GM12878 (cell line): ENCODE measurements at regions not wholly inside any gene's neighbourhood (a gene's known extent, or its start where the extent isn't known, plus 50 kb on each side); places are given as distances from the start of the nearest gene placed in this dataset.
A peak's percentile ranks its signal among the peaks of the same experiment; 100 is the strongest.

ENCODE experiments used
- ATAC-seq: fragments of 200-7000 bp; cut with Tn5 transposase; 3 replicates; pipeline ENCODE4 v1.9.1; 2020; ENCODE audit warnings: mild to moderate bottlenecking, moderate library complexity
- BruUV-seq: library from RNA; stranded (reverse); fragments of 400-500 nt; replicated peaks from 2 replicates; lab custom pipeline; 2021; lab: Mats Ljungman, UMichigan
- CTCF ChIA-PET: fragments of 300-600 bp; sonication (Branson Sonifier 250); formaldehyde crosslinking; extraction: SDS; loops from one replicate; lab custom pipeline; 2021; ENCODE audit warnings: inconsistent platforms; lab: Yijun Ruan, JAX
- POLR2A ChIA-PET: fragments of 350-600 bp; formaldehyde crosslinking; extraction: SDS; loops from one replicate; lab custom pipeline; 2021; ENCODE audit warnings: inconsistent platforms; lab: Charles Lee
- RAD21 ChIA-PET: fragments of 300-600 bp; sonication (Branson Sonifier 250); formaldehyde crosslinking; loops from one replicate; lab custom pipeline; 2023; ENCODE audit warnings: antibody characterized with exemption; ENCODE audit not compliant: unreplicated experiment; lab: Charles Lee
- SMC1A ChIA-PET: fragments of 300-600 bp; sonication (Branson Sonifier 250); formaldehyde crosslinking; loops from one replicate; lab custom pipeline; 2023; ENCODE audit not compliant: unreplicated experiment, uncharacterized antibody; lab: Charles Lee
- DNase-seq: peaks from one replicate; pipeline ENCODE4 v3.0.0-alpha.2; 2011; ENCODE audit warnings: low read depth, low spot score
- FAIRE-seq: peaks from 3 replicates; lab custom pipeline; 2011; peaks lifted over from hg19 to GRCh38; lab: Jason Lieb, UNC
- H2AFZ ChIP-seq: 2 replicates; pipeline ENCODE4 v1.6.0; 2011; ENCODE audit warnings: low read depth, low read length, control low read depth; ENCODE audit not compliant: control insufficient read depth
- H3K27ac ChIP-seq: 2 replicates; pipeline ENCODE4 v1.5.1; 2011; ENCODE audit warnings: control low read depth; ENCODE audit not compliant: control insufficient read depth, insufficient read depth
- H3K27me3 ChIP-seq, 2 experiments: replicated peaks in 1 of 2; 2 replicates each; pipeline versions ENCODE4 v1.6.0 to v1.6.1; 2011; ENCODE audit warnings: low read length in 1 of 2; ENCODE audit not compliant: control insufficient read depth in 2 of 2, insufficient read depth in 2 of 2
- H3K36me3 ChIP-seq, 2 experiments: 2 replicates each; pipeline ENCODE4 v1.5.1; 2011; ENCODE audit warnings: low read length in 1 of 2; ENCODE audit not compliant: control insufficient read depth in 2 of 2, insufficient read depth in 2 of 2
- H3K4me1 ChIP-seq: 2 replicates; pipeline ENCODE4 v1.6.1; 2011; ENCODE audit warnings: mild to moderate bottlenecking, low read length, moderate library complexity, mixed read lengths; ENCODE audit not compliant: control insufficient read depth, insufficient read depth
- H3K4me2 ChIP-seq: 2 replicates; pipeline ENCODE4 v1.6.0; 2011; ENCODE audit warnings: control low read depth; ENCODE audit not compliant: control insufficient read depth, insufficient read depth
- H3K4me3 ChIP-seq: fragments of 200-600 bp; sonication (generic); 2 replicates; pipeline ENCODE4 v1.5.1; 2016
- H3K79me2 ChIP-seq: 2 replicates; pipeline ENCODE4 v1.6.0; 2011; ENCODE audit warnings: low read length; ENCODE audit not compliant: control insufficient read depth, insufficient read depth
- H3K9ac ChIP-seq: 2 replicates; pipeline ENCODE4 v1.8.0; 2011; ENCODE audit warnings: low read length, control low read depth, mixed read lengths; ENCODE audit not compliant: control insufficient read depth, insufficient read depth
- H3K9me3 ChIP-seq: replicated peaks from 3 replicates; pipeline ENCODE4 v1.5.1; 2011; ENCODE audit warnings: mild to moderate bottlenecking, low read length; ENCODE audit not compliant: control insufficient read depth, insufficient read depth
- H4K20me1 ChIP-seq: 2 replicates; pipeline ENCODE4 v1.6.0; 2011; ENCODE audit not compliant: control insufficient read depth, insufficient read depth
- CUX1 ChIP-seq: IDR thresholded peaks from 2 replicates; pipeline ENCODE4 v1.6.1; 2012; ENCODE audit warnings: improper control_type of control experiment, low read depth, low read length; ENCODE audit not compliant: insufficient replicate concordance
- MTA2 ChIP-seq: fragments of 450-650 bp; IDR thresholded peaks from 2 replicates; pipeline ENCODE4 v1.6.1; 2016; ENCODE audit warnings: low read depth, mild to moderate bottlenecking, moderate library complexity
- NR2F1 ChIP-seq: fragments of 450-650 bp; conservative IDR thresholded peaks from 2 replicates; pipeline ENCODE4 v1.6.1; 2017; ENCODE audit warnings: mild to moderate bottlenecking
- SIN3A ChIP-seq: IDR thresholded peaks from 2 replicates; pipeline ENCODE4 v1.6.1; 2012; ENCODE audit warnings: low read depth, low read length, improper control_type of control experiment
- SMC3 ChIP-seq: IDR thresholded peaks from 2 replicates; pipeline ENCODE4 v1.6.1; 2011; ENCODE audit warnings: low read length, improper control_type of control experiment, borderline replicate concordance
- ZNF622 ChIP-seq: fragments of 450-650 bp; IDR thresholded peaks from 2 replicates; pipeline ENCODE4 v1.6.1; 2017; ENCODE audit warnings: mild to moderate bottlenecking, inconsistent platforms
- WGBS: methylation state at CpG from one replicate; pipeline ENCODE4 v1.1.6; 2016; ENCODE audit warnings: low lambda C conversion rate; ENCODE audit not compliant: insufficient replicate concordance, insufficient coverage; ENCODE audit errors: missing lambda C conversion rate; 5-methylcytosine and 5-hydroxymethylcytosine counted together
- in situ Hi-C: fragments of 300-500 bp; cut with MboI; formaldehyde crosslinking; loops from 9 replicates; pipeline ENCODE4 v1.14.3; 2018; ENCODE audit warnings: mixed read lengths
- intact Hi-C: fragments of 100-400 bp; cut with micrococcal nuclease; formaldehyde crosslinking; loops from one replicate; pipeline ENCODE4 v1.14.2; 2022; ENCODE audit not compliant: unreplicated experiment
- TF ChIP-seq, protein P1 (sequence below), 3 experiments: IDR thresholded peaks in 2 of 3; conservative IDR thresholded peaks in 1 of 3; 2 replicates each; pipeline ENCODE4 v1.5.1; 2011; ENCODE audit warnings: low read depth in 3 of 3, low read length in 3 of 3, mild to moderate bottlenecking in 3 of 3, control low read depth in 2 of 3, moderate library complexity in 2 of 3, inconsistent platforms in 1 of 3, mixed read lengths in 1 of 3; ENCODE audit not compliant: control insufficient read depth in 2 of 3, insufficient read depth in 1 of 3; ENCODE audit errors: extremely low read depth in 1 of 3

- ATAC-seq, result peak; percentile 59
- RAD21 ChIA-PET, result no interaction called here
- 62% methylated on average over 14 of the region's 14 CpGs for WGBS
- Histone ChIP-seq H3K4me2 (no peak overlapping the region), H3K4me3 (no peak overlapping the region), H2AFZ (no peak overlapping the region), H3K27me3 (no peaks in the 10 kb centered on the region; a peak in 1 of 4 replicates), H3K36me3 (no peaks in the 10 kb centered on the region), H3K79me2 (no peaks in the 10 kb centered on the region), H3K9ac (no peak overlapping the region), H3K4me1 (peaks cover 7% of the 10 kb centered on the region), H4K20me1 (no peaks in the 10 kb centered on the region), H3K9me3 (no peaks in the 10 kb centered on the region; the same call in 1 of the 3 replicates), H3K27ac (no peak overlapping the region)
- POLR2A ChIA-PET, result no interaction called here
- DNase-seq, result no peak
- no TSS peak for BruUV-seq
- intact Hi-C loops, result no loop called here
- CTCF ChIA-PET, result interaction anchor here (0.6 kb wide), 1 partner anchor 890 kb away, joined by 3 read pairs; no protein-coding TSS in a partner anchor
- SMC1A ChIA-PET, result no interaction called here
- TF ChIP-seq, protein P1, sequence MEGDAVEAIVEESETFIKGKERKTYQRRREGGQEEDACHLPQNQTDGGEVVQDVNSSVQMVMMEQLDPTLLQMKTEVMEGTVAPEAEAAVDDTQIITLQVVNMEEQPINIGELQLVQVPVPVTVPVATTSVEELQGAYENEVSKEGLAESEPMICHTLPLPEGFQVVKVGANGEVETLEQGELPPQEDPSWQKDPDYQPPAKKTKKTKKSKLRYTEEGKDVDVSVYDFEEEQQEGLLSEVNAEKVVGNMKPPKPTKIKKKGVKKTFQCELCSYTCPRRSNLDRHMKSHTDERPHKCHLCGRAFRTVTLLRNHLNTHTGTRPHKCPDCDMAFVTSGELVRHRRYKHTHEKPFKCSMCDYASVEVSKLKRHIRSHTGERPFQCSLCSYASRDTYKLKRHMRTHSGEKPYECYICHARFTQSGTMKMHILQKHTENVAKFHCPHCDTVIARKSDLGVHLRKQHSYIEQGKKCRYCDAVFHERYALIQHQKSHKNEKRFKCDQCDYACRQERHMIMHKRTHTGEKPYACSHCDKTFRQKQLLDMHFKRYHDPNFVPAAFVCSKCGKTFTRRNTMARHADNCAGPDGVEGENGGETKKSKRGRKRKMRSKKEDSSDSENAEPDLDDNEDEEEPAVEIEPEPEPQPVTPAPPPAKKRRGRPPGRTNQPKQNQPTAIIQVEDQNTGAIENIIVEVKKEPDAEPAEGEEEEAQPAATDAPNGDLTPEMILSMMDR (IDR thresholded peaks at IDR 0.05 in 2 of 3, conservative IDR thresholded peaks at IDR 0.05 in 1 of 3; ENCODE audit: control insufficient read depth in 2 of 3, extremely low read depth in 1 of 3, insufficient read depth in 1 of 3, low read depth in 3 of 3, low read length in 3 of 3), result peak; percentile 7 to 13 (median 12); a peak in 1 of 6 replicates
- TF ChIP-seq SMC3 (peak; percentile 9; the same call in 1 of the 2 replicates), SIN3A (no peak)
- in situ Hi-C loops, result no loop called here
- FAIRE-seq, result no peak
Measured at GRCh38 chr11:116145187-116145865, 627.5 kb downstream of the BUD13 start.

GRCh38 chr11:116144387-116144958 is 628.3 kb downstream of the BUD13 start:
- Histone ChIP-seq H3K36me3 (no peaks in the 10 kb centered on the region), H3K4me2 (no peak overlapping the region), H3K79me2 (no peaks in the 10 kb centered on the region), H3K9me3 (no peaks in the 10 kb centered on the region; the same call in 1 of the 3 replicates)
- SMC1A ChIA-PET, result no interaction called here
- CTCF ChIA-PET, result interaction anchor here (0.6 kb wide), 1 partner anchor 889 kb away, joined by 3 read pairs; no protein-coding TSS in a partner anchor
- no TSS peak for BruUV-seq
- WGBS, result 63% methylated on average over 17 of the region's 17 CpGs
- TF ChIP-seq MTA2 (no peak), CUX1 (no peak), ZNF622 (no peak), NR2F1 (no peak)
- TF ChIP-seq, all 136 proteins: peak for 0
- H4K20me1 ChIP-seq, result no peaks in the 10 kb centered on the region
- RAD21 ChIA-PET, result no interaction called here
- H3K4me1 ChIP-seq, result peaks cover 7% of the 10 kb centered on the region
- H3K4me3 ChIP-seq, result no peak overlapping the region
- no peak for DNase-seq
- POLR2A ChIA-PET, result no interaction called here
- H2AFZ ChIP-seq, result no peak overlapping the region
- intact Hi-C loops, result no loop called here
- H3K27me3 ChIP-seq, result no peaks in the 10 kb centered on the region; a peak in 1 of 4 replicates
- in situ Hi-C loops, result no loop called here
- H3K27ac ChIP-seq, result no peak overlapping the region
- no peak for FAIRE-seq
- H3K9ac ChIP-seq, result no peak overlapping the region
- ATAC-seq, result no peak
